Mucosa of rectum (tissue), 2 donors: ENCODE measurements at regions not wholly inside any gene's neighbourhood (a gene's known extent, or its start where the extent isn't known, plus 50 kb on each side); places are given as distances from the start of the nearest gene placed in this dataset.
"Not testable (repeated sequence)": the region's sequence is repeated elsewhere in the genome, so short reads cannot be mapped to it uniquely, and the experiment has no call there.

Source experiments
- H3K27ac ChIP-seq, 2 donors: one replicate each; pipeline ENCODE4 v1.7.0; 2013; ENCODE audit warnings: inconsistent platforms in 2 of 2, low read depth in 2 of 2, low read length in 2 of 2
- H3K27me3 ChIP-seq, 2 donors: one replicate each; pipeline ENCODE4 v1.7.0; 2013; ENCODE audit warnings: low read length in 2 of 2; ENCODE audit not compliant: control insufficient read depth in 2 of 2, insufficient read depth in 2 of 2
- H3K36me3 ChIP-seq, 2 donors: one replicate each; pipeline ENCODE4 v1.7.0; 2013; ENCODE audit warnings: low read length in 2 of 2; ENCODE audit not compliant: control insufficient read depth in 2 of 2, insufficient read depth in 2 of 2
- H3K4me1 ChIP-seq, 2 donors: one replicate each; pipeline ENCODE4 v1.7.0; 2013; ENCODE audit warnings: low read length in 2 of 2, mild to moderate bottlenecking in 1 of 2; ENCODE audit not compliant: control insufficient read depth in 2 of 2, insufficient read depth in 2 of 2
- H3K4me3 ChIP-seq, 2 donors: one replicate each; pipeline ENCODE4 v1.7.0; 2013; ENCODE audit warnings: low read length in 2 of 2
- H3K9ac ChIP-seq, 2 donors: one replicate each; pipeline ENCODE4 v1.7.0; 2013; ENCODE audit warnings: low read length in 2 of 2, low read depth in 1 of 2, mild to moderate bottlenecking in 1 of 2
- H3K9me3 ChIP-seq, 2 donors: one replicate each; pipeline ENCODE4 v1.7.0; 2013; ENCODE audit warnings: low read length in 2 of 2; ENCODE audit not compliant: control insufficient read depth in 2 of 2
- donor health status: healthy.
- donor health status: Normal muscosa, but diverticular disease.

DNA sequence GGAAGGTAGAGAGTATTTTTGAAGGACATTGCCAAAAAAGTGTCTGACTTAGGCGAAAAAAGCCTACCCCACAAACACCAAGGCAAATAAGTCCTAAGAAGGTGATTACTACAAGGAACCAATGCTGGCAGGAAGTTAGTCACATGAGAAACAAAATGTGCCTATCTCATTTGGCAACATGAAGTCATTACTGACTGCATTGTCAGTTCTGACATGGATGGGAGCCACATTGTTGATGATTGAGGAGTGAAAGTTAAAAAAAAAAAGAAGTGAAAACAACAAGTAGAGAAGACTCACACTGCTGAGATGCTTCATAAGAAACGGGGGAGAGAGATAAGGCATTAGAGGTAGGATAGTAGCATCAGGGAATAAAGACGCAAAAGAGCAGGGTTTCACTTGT, 141.5 kb upstream of the FAT3 start:
- Histone ChIP-seq H3K4me1 (no peaks in the 10 kb centered on the region), H3K9ac (no peak overlapping the region), H3K36me3 (no peaks in the 10 kb centered on the region), H3K27ac (no peak overlapping the region), H3K4me3 (no peak overlapping the region), H3K9me3 (no peaks in the 10 kb centered on the region), H3K27me3 (no peaks in the 10 kb centered on the region)

DNA sequence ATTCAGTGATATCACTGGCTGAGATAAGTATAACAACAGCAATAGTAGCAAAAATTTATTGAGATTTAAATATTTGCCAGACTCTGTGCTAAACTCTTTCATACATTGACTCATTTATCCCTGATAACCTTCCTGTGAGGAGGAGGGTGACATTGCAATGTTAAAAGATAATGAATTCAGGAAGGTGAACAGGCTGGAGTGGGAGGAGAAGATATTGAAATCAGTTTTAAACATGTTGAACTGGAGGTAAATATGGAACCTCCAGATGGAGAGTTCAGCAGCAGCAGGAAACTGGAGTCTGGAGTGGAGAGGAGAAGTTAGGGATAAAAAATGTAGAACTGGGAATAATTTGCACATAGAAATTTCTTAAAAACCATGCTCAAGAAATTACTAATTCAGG, 142.0 kb upstream of the FAT3 start:
- no peak overlapping the region for H3K27ac ChIP-seq
- H3K27me3 ChIP-seq: no peaks in the 10 kb centered on the region
- no peaks in the 10 kb centered on the region for H3K4me1 ChIP-seq
- H3K36me3 ChIP-seq: no peaks in the 10 kb centered on the region
- no peaks in the 10 kb centered on the region for H3K9me3 ChIP-seq
- H3K9ac ChIP-seq: no peak overlapping the region
- H3K4me3 ChIP-seq: no peak overlapping the region

DNA sequence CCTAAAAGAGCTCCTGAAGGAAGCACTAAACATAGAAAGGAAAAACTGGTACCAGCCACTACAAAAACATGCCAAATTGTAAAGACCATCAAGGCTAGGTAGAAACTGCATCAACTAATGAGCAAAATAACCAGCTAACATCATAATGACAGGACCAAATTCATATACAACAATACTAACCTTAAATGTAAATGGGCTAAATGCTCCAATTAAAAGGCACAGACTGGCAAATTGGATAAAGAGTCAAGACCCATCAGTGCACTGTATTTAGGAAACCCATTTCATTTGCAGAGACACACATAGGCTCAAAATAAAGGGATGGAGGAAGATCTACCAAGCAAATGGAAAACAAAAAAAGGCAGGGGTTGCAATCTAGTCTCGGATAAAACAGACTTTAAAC, 150.1 kb upstream of the FAT3 start:
- H3K9ac ChIP-seq, H3K36me3 ChIP-seq: not testable (repeated sequence)

DNA sequence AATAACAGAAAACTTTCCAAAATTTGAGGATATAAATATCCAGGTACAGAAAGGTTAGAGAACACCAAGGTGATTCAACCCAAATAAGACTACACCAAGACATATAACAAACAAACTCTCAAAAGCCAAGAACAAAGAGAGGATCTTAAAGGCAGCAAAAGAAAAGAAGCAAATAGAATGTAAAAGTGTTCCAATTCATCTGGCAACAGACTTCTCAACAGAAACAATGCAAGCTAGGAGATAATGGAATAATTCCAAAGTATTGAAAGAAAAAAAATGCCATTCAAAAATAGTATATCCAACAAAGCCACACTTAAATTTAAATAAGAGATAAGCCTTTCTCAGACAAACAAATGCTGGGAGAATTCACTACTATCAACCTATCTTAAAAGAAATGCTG, 153.0 kb upstream of the FAT3 start:
- Histone ChIP-seq H3K9ac (no peak overlapping the region), H3K9me3 (no peaks in the 10 kb centered on the region), H3K36me3 (no peaks in the 10 kb centered on the region), H3K4me3 (no peak overlapping the region), H3K4me1 (no peaks in the 10 kb centered on the region), H3K27me3 (no peaks in the 10 kb centered on the region), H3K27ac (no peak overlapping the region)

More for the DNA sequence above, 150.1 kb upstream of the FAT3 start:
- not testable (repeated sequence) for H3K27ac ChIP-seq, H3K9me3 ChIP-seq, H3K4me3 ChIP-seq, H3K4me1 ChIP-seq, H3K27me3 ChIP-seq

DNA sequence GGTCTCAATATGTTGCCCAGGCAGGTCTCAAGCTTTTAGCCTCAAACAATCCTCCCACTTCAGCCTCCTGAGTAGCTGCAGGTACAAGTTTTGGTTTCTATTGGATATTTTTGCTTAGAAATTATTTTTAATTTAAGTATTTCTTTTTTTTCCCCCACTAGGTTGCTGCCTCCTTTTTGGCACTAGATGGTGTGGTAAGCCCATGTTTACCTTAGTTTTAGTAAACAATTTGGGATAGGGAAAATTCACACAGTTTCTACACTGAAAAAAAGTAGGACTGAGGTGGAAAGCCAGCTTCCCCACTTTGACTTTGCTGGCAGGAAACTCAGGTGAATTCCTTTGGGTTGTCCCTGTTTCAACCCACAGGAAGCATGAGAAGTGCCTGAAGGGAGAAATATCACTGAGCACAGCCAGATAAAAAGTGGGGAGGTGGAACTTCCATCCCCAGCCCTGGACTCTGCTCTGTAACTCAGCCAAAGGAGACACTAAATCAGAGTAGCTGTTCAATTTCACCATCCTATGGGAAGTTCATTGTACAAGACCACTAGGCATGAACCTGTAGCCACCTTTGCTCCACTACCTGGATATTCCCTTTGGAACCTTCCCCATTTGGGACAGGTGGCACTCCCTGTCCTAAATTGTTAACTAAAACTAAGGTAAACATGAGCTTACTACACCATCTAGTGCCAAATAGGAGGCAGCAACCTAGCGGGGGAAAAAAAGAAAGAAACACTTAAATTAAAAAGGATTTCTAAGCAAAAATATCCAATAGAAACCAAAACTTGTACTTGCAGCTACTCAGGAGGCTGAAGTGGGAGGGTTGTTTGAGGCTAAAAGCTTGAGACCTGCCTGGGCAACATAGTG, 154.4 kb upstream of the FAT3 start:
- no peak overlapping the region for H3K4me3 ChIP-seq
- no peaks in the 10 kb centered on the region for H3K27me3 ChIP-seq
- no peaks in the 10 kb centered on the region for H3K4me1 ChIP-seq
- H3K36me3 ChIP-seq: no peaks in the 10 kb centered on the region
- no peak overlapping the region for H3K27ac ChIP-seq
- H3K9ac ChIP-seq: no peak overlapping the region
- H3K9me3 ChIP-seq: no peaks in the 10 kb centered on the region

DNA sequence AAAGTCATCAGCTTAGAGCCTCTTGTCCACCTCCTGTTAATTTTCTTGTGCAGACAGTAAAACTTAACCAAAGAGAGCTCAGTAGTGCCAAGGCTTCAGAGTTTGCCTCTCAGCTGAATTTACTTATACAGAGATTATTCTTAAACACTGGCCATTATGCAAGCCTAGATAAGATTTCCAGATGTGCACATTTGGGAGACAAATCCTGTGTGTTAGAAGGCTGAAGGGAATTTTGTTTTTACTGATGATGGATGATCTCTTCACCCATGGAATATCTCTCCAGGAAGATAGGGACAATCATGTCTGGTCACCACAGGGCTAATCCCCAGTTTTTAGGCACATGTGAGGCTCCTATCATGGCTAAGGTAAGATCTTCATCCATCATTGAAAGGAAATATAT, 157.6 kb upstream of the FAT3 start:
- H3K9me3 ChIP-seq: no peaks in the 10 kb centered on the region
- no peaks in the 10 kb centered on the region for H3K36me3 ChIP-seq
- H3K9ac ChIP-seq: no peak overlapping the region
- no peak overlapping the region for H3K27ac ChIP-seq
- H3K4me3 ChIP-seq: no peak overlapping the region
- no peaks in the 10 kb centered on the region for H3K27me3 ChIP-seq
- H3K4me1 ChIP-seq: no peaks in the 10 kb centered on the region

DNA sequence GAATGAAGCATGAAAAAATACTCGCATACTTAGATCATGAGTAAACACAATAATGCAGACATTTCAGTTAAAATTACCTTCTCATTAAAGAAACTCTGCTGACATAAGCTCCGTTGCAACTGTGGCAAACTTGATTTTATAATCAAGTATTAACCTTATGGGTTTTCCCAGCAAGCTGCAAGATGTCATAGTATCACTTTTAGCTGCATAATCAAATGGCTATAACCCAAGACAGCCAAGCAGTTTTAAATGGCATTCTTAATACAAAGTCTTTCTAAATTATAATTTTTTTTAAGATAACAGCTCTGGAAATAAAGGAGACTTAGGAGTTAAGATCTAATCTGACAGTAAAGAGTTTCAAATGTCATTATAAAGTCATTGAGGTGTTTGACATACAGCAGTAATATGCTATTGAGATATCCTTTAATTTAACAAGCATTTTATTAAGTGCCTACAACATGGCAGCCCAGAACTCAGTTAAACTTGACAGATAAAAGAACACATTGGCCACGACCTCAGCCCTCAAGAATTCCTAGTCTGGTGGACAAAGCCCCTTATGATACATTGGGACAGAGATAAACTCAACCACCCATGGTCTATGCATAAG, 163.1 kb upstream of the FAT3 start:
- no peak overlapping the region for H3K9ac ChIP-seq
- H3K36me3 ChIP-seq: no peaks in the 10 kb centered on the region
- no peak overlapping the region for H3K27ac ChIP-seq
- H3K4me3 ChIP-seq: no peak overlapping the region
- no peaks in the 10 kb centered on the region for H3K9me3 ChIP-seq
- H3K27me3 ChIP-seq: no peaks in the 10 kb centered on the region
- no peaks in the 10 kb centered on the region for H3K4me1 ChIP-seq

DNA sequence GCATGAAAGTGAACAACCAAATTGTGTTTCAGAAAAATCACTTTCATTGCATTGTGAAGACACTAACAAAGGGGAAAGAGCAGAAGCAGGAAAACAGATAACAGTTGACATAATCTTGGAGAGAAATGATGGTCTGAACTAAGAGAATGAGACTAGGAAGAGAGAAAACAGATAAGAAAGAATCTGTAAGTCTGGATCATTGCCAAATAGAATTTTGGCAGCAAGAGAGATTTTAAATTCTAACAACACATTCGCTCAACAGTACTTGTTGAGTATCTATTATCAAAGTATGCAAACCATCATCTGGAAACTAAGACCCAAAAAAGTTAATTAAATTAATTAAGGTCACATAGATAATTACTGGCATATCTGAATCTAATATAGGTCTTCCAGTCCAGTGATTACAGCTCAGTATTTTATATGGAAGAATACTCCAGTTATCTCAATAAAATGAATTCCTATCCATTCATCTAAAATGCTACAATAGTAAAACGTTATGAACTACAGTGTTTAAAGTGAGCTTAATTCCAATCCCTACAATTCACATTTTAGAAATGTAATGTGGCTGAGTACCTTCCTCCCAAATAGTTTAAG, 166.7 kb upstream of the FAT3 start:
- no peaks in the 10 kb centered on the region for H3K27me3 ChIP-seq
- H3K4me1 ChIP-seq: no peaks in the 10 kb centered on the region
- no peak overlapping the region for H3K27ac ChIP-seq
- H3K9ac ChIP-seq: no peak overlapping the region
- no peaks in the 10 kb centered on the region for H3K9me3 ChIP-seq
- no peaks in the 10 kb centered on the region for H3K36me3 ChIP-seq
- H3K4me3 ChIP-seq: no peak overlapping the region

DNA sequence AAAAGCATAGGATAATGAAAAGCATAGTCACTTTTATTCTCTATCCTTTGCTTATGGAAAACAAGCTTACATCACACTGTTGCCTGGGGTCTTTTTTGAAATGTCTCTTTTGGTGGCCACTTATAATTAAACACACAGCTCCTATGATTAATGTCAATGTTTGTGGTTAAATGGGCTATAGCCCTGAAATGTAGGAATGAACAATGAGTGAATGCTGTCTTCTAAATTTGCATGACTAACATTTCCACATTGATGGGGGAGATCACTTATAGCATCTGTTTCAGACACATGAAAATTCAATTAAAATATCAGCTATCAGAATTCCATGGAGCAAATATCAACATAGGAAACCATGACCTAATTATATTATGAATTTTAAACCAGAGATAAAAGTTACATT, 171.4 kb upstream of the FAT3 start:
- no peak overlapping the region for H3K9ac ChIP-seq
- no peak overlapping the region for H3K27ac ChIP-seq
- H3K27me3 ChIP-seq: no peaks in the 10 kb centered on the region
- H3K36me3 ChIP-seq: no peaks in the 10 kb centered on the region
- H3K4me3 ChIP-seq: no peak overlapping the region
- no peaks in the 10 kb centered on the region for H3K4me1 ChIP-seq
- no peaks in the 10 kb centered on the region for H3K9me3 ChIP-seq

DNA sequence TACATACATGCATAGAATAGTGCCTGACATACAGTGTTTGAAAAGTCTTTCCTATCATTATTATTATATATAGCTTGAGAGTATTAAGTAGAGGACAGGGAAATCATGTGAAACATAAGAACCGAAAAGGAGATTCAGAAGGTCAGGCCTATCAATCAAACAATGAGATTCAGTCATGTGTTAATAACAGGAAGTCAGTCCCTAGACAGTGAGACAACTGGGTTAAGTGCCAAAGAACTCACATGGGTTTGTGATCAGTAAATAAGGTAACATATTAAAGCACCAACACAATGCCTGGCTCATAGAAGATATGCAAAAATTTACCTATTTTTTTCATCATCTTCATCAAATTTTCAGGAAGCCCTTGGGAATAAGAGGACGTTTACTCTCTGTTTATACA, 174.3 kb upstream of the FAT3 start:
- Histone ChIP-seq H3K27me3 (no peaks in the 10 kb centered on the region), H3K4me3 (no peak overlapping the region), H3K27ac (no peak overlapping the region), H3K36me3 (no peaks in the 10 kb centered on the region), H3K9ac (no peak overlapping the region), H3K4me1 (no peaks in the 10 kb centered on the region), H3K9me3 (no peaks in the 10 kb centered on the region)
